ENCODE measurements at regions not wholly inside any gene's neighbourhood (a gene's known extent, or its start where the extent isn't known, plus 50 kb on each side); places are given as distances from the start of the nearest gene placed in this dataset.

GRCh38 chr4:138800421-138800820 is 215.2 kb upstream of the NOCT start:
- TF ChIP-seq POLR2A (IDR thresholded peaks at IDR 0.05) (no peak), CTCF (IDR thresholded peaks at IDR 0.05) (no peak)

Data from uterus (tissue), 2 donors.